Glutamatergic neuron (in vitro differentiated cells): ENCODE measurements at regions not wholly inside any gene's neighbourhood (a gene's known extent, or its start where the extent isn't known, plus 50 kb on each side); places are given as distances from the start of the nearest gene placed in this dataset.

ENCODE experiments used
- DNase-seq: peaks from one replicate; pipeline ENCODE4 v3.0.0; 2022
- H3K27ac Mint-ChIP-seq: one replicate; pipeline ENCODE4 v1.8.0; 2020; ENCODE audit warnings: mild to moderate bottlenecking, mixed read lengths, inconsistent platforms; ENCODE audit not compliant: unreplicated experiment
- H3K27me3 Mint-ChIP-seq: one replicate; pipeline ENCODE4 v1.8.0; 2020; ENCODE audit warnings: mild to moderate bottlenecking, moderate library complexity, mixed read lengths, inconsistent platforms; ENCODE audit not compliant: unreplicated experiment
- H3K36me3 Mint-ChIP-seq: one replicate; pipeline ENCODE4 v1.8.0; 2020; ENCODE audit warnings: mild to moderate bottlenecking, mixed read lengths, inconsistent platforms; ENCODE audit not compliant: unreplicated experiment
- H3K4me1 Mint-ChIP-seq: one replicate; pipeline ENCODE4 v1.8.0; 2020; ENCODE audit warnings: mild to moderate bottlenecking, low read depth, mixed read lengths, inconsistent platforms; ENCODE audit not compliant: unreplicated experiment
- H3K4me3 Mint-ChIP-seq: one replicate; pipeline ENCODE4 v1.8.0; 2020; ENCODE audit warnings: mild to moderate bottlenecking, mixed read lengths, inconsistent platforms; ENCODE audit not compliant: unreplicated experiment
- H3K9me3 Mint-ChIP-seq: one replicate; pipeline ENCODE4 v1.8.0; 2020; ENCODE audit warnings: mild to moderate bottlenecking, moderate library complexity, mixed read lengths, inconsistent platforms; ENCODE audit not compliant: unreplicated experiment
- CTCF ChIP-seq: fragments of 200-600 bp; sonication (generic); IDR thresholded peaks from one replicate; pipeline ENCODE4 v1.5.0; 2021; ENCODE audit not compliant: partially characterized antibody, unreplicated experiment

DNA sequence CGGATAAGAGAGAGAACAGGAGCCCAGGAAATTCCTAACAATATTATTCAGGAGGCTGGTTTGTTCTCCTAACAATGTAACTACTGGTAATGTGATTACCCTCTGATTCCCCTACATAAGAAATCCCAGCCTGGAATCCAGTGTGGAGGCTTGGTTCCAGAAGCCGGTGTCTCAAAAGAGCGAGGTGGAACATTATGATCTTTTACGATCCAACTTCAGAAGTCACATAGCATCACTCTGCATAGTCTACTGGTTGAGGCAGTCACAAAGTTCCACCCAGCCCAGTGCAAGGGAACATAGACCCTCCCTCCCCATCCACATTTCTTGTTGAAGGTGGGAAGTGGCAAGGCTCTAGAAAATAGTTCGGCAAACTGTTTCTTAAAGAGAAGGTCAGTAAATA is 81.6 kb upstream of the GALNT15 start:
- Mint-ChIP-seq H3K4me1 (no peaks in the 10 kb centered on the region), H3K36me3 (peaks cover 12% of the 10 kb centered on the region), H3K27me3 (no peaks in the 10 kb centered on the region), H3K4me3 (no peak overlapping the region), H3K27ac (no peak overlapping the region), H3K9me3 (peaks cover 2% of the 10 kb centered on the region)
- DNase-seq: no peak
- TF ChIP-seq CTCF: no peak

GRCh38 chr3:16101295-16102186 is 72.9 kb upstream of the GALNT15 start:
- Mint-ChIP-seq H3K9me3 (peaks cover 2% of the 10 kb centered on the region), H3K4me3 (no peak overlapping the region), H3K4me1 (no peaks in the 10 kb centered on the region), H3K27me3 (no peaks in the 10 kb centered on the region), H3K27ac (no peak overlapping the region), H3K36me3 (peaks cover 19% of the 10 kb centered on the region)
- DNase-seq: no peak
- TF ChIP-seq CTCF: no peak

- H3K36me3 Mint-ChIP-seq: peaks cover 17% of the 10 kb centered on the region
- DNase-seq: no peak
- H3K9me3 Mint-ChIP-seq: peaks cover 2% of the 10 kb centered on the region
- TF ChIP-seq CTCF: no peak
- no peak overlapping the region for H3K27ac Mint-ChIP-seq
- H3K4me3 Mint-ChIP-seq: no peak overlapping the region
- H3K27me3 Mint-ChIP-seq: no peaks in the 10 kb centered on the region
- H3K4me1 Mint-ChIP-seq: no peaks in the 10 kb centered on the region
Measured at GRCh38 chr3:16102187-16102561, 72.3 kb upstream of the GALNT15 start.

DNA sequence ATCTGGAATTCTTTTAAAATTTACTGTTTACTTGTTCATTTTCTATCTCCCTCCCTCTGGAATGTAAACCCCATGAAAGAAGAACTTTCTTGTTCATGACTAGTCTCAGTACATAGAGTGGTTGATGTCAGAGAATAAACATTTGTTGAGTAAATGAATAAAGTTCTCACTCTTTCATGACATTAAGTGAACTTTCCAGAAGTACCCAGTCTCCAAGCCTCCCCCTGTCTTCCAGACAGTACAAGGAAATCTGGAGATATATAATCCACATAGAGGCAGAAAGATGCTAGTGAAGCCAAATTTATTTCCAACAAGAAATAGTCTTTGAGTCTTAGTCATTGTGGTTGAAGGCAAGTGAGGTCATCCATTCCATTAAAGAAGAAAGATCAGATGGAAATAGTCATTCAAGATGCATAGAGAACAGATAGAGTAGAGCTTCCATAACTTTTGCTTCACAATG is 71.5 kb upstream of the GALNT15 start:
- H3K9me3 Mint-ChIP-seq: no peaks in the 10 kb centered on the region
- no peak overlapping the region for H3K27ac Mint-ChIP-seq
- no peaks in the 10 kb centered on the region for H3K27me3 Mint-ChIP-seq
- H3K4me1 Mint-ChIP-seq: no peaks in the 10 kb centered on the region
- H3K36me3 Mint-ChIP-seq: peaks cover 15% of the 10 kb centered on the region
- H3K4me3 Mint-ChIP-seq: no peak overlapping the region
- DNase-seq: no peak
- no peak for TF ChIP-seq CTCF

DNA sequence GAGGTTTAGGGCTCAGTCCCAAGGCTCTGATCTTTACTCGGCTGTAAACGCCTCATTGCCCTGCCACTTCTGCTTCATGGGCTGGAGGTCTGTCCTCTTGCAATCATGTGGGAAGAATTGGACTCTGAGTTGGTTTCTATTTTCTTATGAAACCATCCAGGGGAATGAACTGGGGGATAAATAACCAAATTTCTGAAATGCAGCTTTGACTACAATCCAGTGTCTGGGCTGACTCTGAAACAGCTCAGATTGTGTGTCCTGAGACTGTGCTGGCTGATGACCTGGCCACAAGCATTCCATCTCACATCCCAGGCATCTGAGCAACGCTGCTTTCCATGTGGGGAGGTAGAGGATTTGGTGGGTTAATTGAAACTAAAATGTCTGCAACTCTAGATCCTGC is 71.0 kb upstream of the GALNT15 start:
- Mint-ChIP-seq H3K36me3 (peaks cover 10% of the 10 kb centered on the region), H3K4me3 (no peak overlapping the region), H3K4me1 (no peaks in the 10 kb centered on the region), H3K9me3 (no peaks in the 10 kb centered on the region), H3K27me3 (no peaks in the 10 kb centered on the region), H3K27ac (no peak overlapping the region)
- no peak for TF ChIP-seq CTCF
- no peak for DNase-seq
